B cell (primary cell): ENCODE measurements at regions not wholly inside any gene's neighbourhood (a gene's known extent, or its start where the extent isn't known, plus 50 kb on each side); places are given as distances from the start of the nearest gene placed in this dataset.

Experiments used
- ATAC-seq: fragments of 200-7000 bp; cut with Tn5 transposase; one replicate; pipeline ENCODE4 v1.10.0; 2021; ENCODE audit warnings: low read depth, mild to moderate bottlenecking, moderate number of reproducible peaks, moderate library complexity
- CTCF ChIA-PET: fragments of 350-600 bp; sonication (Branson Sonifier 250); formaldehyde crosslinking; loops from one replicate; lab custom pipeline; 2021; ENCODE audit warnings: antibody characterized with exemption, inconsistent platforms; lab: Charles Lee
- POLR2A ChIA-PET: fragments of 350-600 bp; sonication (Branson Sonifier 250); formaldehyde crosslinking; loops from one replicate; lab custom pipeline; 2021; ENCODE audit warnings: antibody characterized with exemption; lab: Charles Lee
- DNase-seq: peaks from one replicate; pipeline ENCODE4 v3.0.0; 2013
- H2AFZ ChIP-seq: 2 replicates; pipeline ENCODE4 v1.6.1; 2012; ENCODE audit warnings: mild to moderate bottlenecking, low read depth, low read length; ENCODE audit not compliant: insufficient read depth, poor library complexity, severe bottlenecking
- H3K27ac ChIP-seq, 2 donors: 1 replicate in 1 of 2; 2 replicates in 1 of 2; pipeline ENCODE4 v1.5.1; 2012 to 2013; ENCODE audit warnings: low read length in 2 of 2, mild to moderate bottlenecking in 2 of 2, moderate library complexity in 1 of 2
- H3K27me3 ChIP-seq, 4 experiments: fragments of 200-600 bp in 1 of 4; sonication (generic) in 1 of 4; replicated peaks in 1 of 4; 1 replicate in 2 of 4; 2 replicates in 2 of 4; pipeline versions ENCODE4 v1.6.1 to v1.7.0; 2013 to 2016; ENCODE audit warnings: low read length in 3 of 4, mild to moderate bottlenecking in 2 of 4, mixed read lengths in 1 of 4, moderate library complexity in 1 of 4; ENCODE audit not compliant: insufficient read depth in 4 of 4, control insufficient read depth in 3 of 4; ENCODE audit errors: control extremely low read depth in 1 of 4
- H3K36me3 ChIP-seq, 2 experiments: replicated peaks in 1 of 2; 1 replicate in 1 of 2; 2 replicates in 1 of 2; pipeline versions ENCODE4 v1.6.1 to v1.7.1; 2013; ENCODE audit warnings: low read length in 1 of 2; ENCODE audit not compliant: insufficient read depth in 2 of 2, control insufficient read depth in 1 of 2; ENCODE audit errors: control extremely low read depth in 1 of 2, extremely low read depth in 1 of 2
- H3K4me1 ChIP-seq, 2 donors: fragments of 200-600 bp in 1 of 2; sonication (generic) in 1 of 2; 1 replicate in 1 of 2; 2 replicates in 1 of 2; pipeline versions ENCODE4 v1.5.1 to v1.6.1; 2013 to 2017; ENCODE audit warnings: low read length in 2 of 2; ENCODE audit not compliant: control insufficient read depth in 2 of 2, insufficient read depth in 2 of 2
- H3K4me2 ChIP-seq: replicated peaks from 2 replicates; pipeline ENCODE3; 2012; ENCODE audit warnings: mild to moderate bottlenecking, low read depth, low read length; ENCODE audit not compliant: poor library complexity, severe bottlenecking
- H3K4me3 ChIP-seq, 5 experiments: fragments of 200-600 bp in 1 of 5; sonication (generic) in 1 of 5; 1 replicate in 3 of 5; 2 replicates in 2 of 5; pipeline versions ENCODE4 v1.5.1 to v1.7.0; 2011 to 2016; ENCODE audit warnings: low read length in 4 of 5, mild to moderate bottlenecking in 4 of 5, low read depth in 2 of 5, control low read depth in 1 of 5, moderate library complexity in 1 of 5; ENCODE audit not compliant: insufficient read depth in 1 of 5; ENCODE audit errors: control extremely low read depth in 1 of 5, extremely low read depth in 1 of 5
- H3K79me2 ChIP-seq: fragments of 200-600 bp; sonication (generic); one replicate; pipeline ENCODE4 v1.6.0; 2016; ENCODE audit warnings: low read length; ENCODE audit not compliant: control insufficient read depth, insufficient read depth
- H3K9ac ChIP-seq: fragments of 200-600 bp; sonication (generic); 2 replicates; pipeline ENCODE4 v1.6.1; 2017; ENCODE audit warnings: mild to moderate bottlenecking, low read length, moderate library complexity
- H3K9me3 ChIP-seq, 3 donors: one replicate each; pipeline versions ENCODE4 v1.6.1 to v1.7.1; 2013; ENCODE audit warnings: low read length in 2 of 3; ENCODE audit not compliant: control insufficient read depth in 2 of 3, insufficient read depth in 1 of 3; ENCODE audit errors: control extremely low read depth in 1 of 3
- H4K20me1 ChIP-seq: 2 replicates; pipeline ENCODE4 v1.6.0; 2012; ENCODE audit warnings: mild to moderate bottlenecking, low read length; ENCODE audit not compliant: insufficient read depth, control insufficient read depth, poor library complexity, severe bottlenecking
- H3K27ac Mint-ChIP-seq: one replicate; pipeline ENCODE4 v1.8.0; 2021; ENCODE audit warnings: mixed read lengths
- H3K27me3 Mint-ChIP-seq: one replicate; pipeline ENCODE4 v1.8.0; 2021; ENCODE audit warnings: mixed read lengths
- H3K4me1 Mint-ChIP-seq: one replicate; pipeline ENCODE4 v1.8.0; 2021; ENCODE audit warnings: mixed read lengths
- H3K4me3 Mint-ChIP-seq: one replicate; pipeline ENCODE4 v1.8.0; 2021; ENCODE audit warnings: mixed read lengths
- H3K9me3 Mint-ChIP-seq: one replicate; pipeline ENCODE4 v1.8.0; 2022; ENCODE audit warnings: mixed read lengths; ENCODE audit not compliant: insufficient read depth
- CTCF ChIP-seq: fragments of 200-600 bp; IDR thresholded peaks from one replicate; pipeline ENCODE4 v1.8.0; 2022; ENCODE audit warnings: antibody characterized with exemption, mild to moderate bottlenecking
- EZH2 ChIP-seq: IDR thresholded peaks from 2 replicates; pipeline ENCODE4 v1.6.1; 2012; ENCODE audit warnings: borderline replicate concordance, low read depth, mild to moderate bottlenecking, moderate library complexity, low read length; ENCODE audit not compliant: insufficient read depth, poor library complexity, severe bottlenecking
- WGBS: methylation state at CpG from one replicate; pipeline ENCODE4 v1.1.5; 2013; ENCODE audit warnings: missing lambda C conversion rate; ENCODE audit not compliant: insufficient coverage; 5-methylcytosine and 5-hydroxymethylcytosine counted together
- intact Hi-C: fragments of 100-400 bp; cut with micrococcal nuclease; formaldehyde crosslinking; loops from one replicate; pipeline ENCODE4 v1.10.0; 2022

DNA sequence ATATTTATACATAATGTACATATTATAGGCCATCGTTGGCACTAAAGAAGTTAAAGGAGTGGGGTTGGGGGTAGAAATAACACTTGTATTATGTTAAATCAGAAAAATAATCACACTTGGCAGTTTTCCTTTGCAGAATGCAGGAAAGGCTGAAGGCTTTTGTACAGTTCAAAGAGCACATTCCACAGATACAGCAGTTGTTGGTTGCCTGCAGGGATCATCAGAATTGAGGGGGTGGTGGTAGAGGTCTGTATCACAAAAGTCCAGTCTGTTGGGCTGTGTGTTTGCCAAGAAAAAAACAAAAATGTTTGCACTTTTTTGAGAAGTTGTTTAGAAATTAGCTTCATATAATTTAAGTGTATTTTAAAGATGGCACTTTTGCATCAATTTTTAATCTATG, 231.8 kb upstream of the FOXP2 start:
- Mint-ChIP-seq H3K27ac (no peak overlapping the region), H3K27me3 (no peaks in the 10 kb centered on the region), H3K4me1 (no peaks in the 10 kb centered on the region), H3K9me3 (no peaks in the 10 kb centered on the region), H3K4me3 (no peak overlapping the region)
- H3K27ac ChIP-seq: no peak overlapping the region
- intact Hi-C loops: no loop called here
- ATAC-seq: no peak
- no peaks in the 10 kb centered on the region for H3K27me3 ChIP-seq
- no peaks in the 10 kb centered on the region for H3K36me3 ChIP-seq
- H3K79me2 ChIP-seq: no peaks in the 10 kb centered on the region
- WGBS: no CpG with 5 or more reads among the region's 1 CpG
- no peak overlapping the region for H3K9ac ChIP-seq
- H3K4me1 ChIP-seq: no peaks in the 10 kb centered on the region
- POLR2A ChIA-PET: no interaction called here
- no peak overlapping the region for H3K4me3 ChIP-seq
- no peak overlapping the region for H3K4me2 ChIP-seq
- DNase-seq: no peak
- no peak overlapping the region for H2AFZ ChIP-seq
- CTCF ChIA-PET: no interaction called here
- no peak for TF ChIP-seq CTCF
- H3K9me3 ChIP-seq: no peaks in the 10 kb centered on the region
- no peaks in the 10 kb centered on the region for H4K20me1 ChIP-seq

DNA sequence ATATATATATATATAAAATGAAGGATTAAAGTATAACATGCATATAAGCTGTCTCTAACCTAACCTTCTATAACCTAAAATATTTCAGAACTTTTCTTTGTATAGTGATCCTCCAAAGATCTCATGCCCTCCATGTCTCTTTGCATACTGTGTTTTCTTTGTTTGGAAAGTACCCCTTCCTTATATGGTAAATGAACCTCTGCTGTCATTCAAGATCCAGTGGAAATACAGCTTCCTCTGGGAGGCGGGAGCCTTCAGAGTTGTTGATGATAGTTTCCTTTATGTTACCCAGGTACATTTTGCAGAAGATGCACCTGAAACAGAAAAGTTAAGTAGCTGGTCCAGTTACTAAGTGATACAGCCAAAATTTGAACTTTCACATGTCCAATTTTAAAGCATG, 233.3 kb upstream of the FOXP2 start:
- Histone ChIP-seq H3K36me3 (no peaks in the 10 kb centered on the region), H2AFZ (no peak overlapping the region), H3K27ac (no peak overlapping the region), H3K79me2 (no peaks in the 10 kb centered on the region), H4K20me1 (no peaks in the 10 kb centered on the region), H3K4me2 (no peak overlapping the region), H3K9ac (no peak overlapping the region), H3K4me3 (no peak overlapping the region), H3K9me3 (no peaks in the 10 kb centered on the region), H3K27me3 (no peaks in the 10 kb centered on the region), H3K4me1 (no peaks in the 10 kb centered on the region)
- Mint-ChIP-seq H3K9me3 (no peaks in the 10 kb centered on the region), H3K27ac (no peak overlapping the region), H3K4me3 (no peak overlapping the region), H3K27me3 (no peaks in the 10 kb centered on the region), H3K4me1 (no peaks in the 10 kb centered on the region)
- TF ChIP-seq CTCF: no peak
- TF ChIP-seq EZH2: no peak
- CTCF ChIA-PET: no interaction called here
- POLR2A ChIA-PET: no interaction called here
- no peak for DNase-seq
- no CpG with 5 or more reads among the region's 1 CpG for WGBS
- intact Hi-C loops: no loop called here
- no peak for ATAC-seq
